ENCODE measurements at regions not wholly inside any gene's neighbourhood (a gene's known extent, or its start where the extent isn't known, plus 50 kb on each side); places are given as distances from the start of the nearest gene placed in this dataset.

GRCh38 chr2:23021311-23022120, 363.5 kb upstream of the KLHL29 start:
- DNase-seq (ENCODE audit: extremely low read depth, low read depth) = no peak
- no peak for TF ChIP-seq CTCF (IDR thresholded peaks at IDR 0.05; ENCODE audit: low read depth, low read length)

GRCh38 chr2:23023722-23024121, 361.3 kb upstream of the KLHL29 start:
- TF ChIP-seq CTCF (IDR thresholded peaks at IDR 0.05; ENCODE audit: low read depth, low read length) = no peak
- DNase-seq (ENCODE audit: extremely low read depth, low read depth) = no peak

- DNase-seq (ENCODE audit: extremely low read depth, low read depth) = no peak
- TF ChIP-seq CTCF (IDR thresholded peaks at IDR 0.05; ENCODE audit: low read depth, low read length) = no peak
These were observed 358.3 kb upstream of the KLHL29 start for GRCh38 chr2:23026671-23027070.

GRCh38 chr2:23027396-23027795, 357.6 kb upstream of the KLHL29 start:
- DNase-seq (ENCODE audit: extremely low read depth, low read depth) = no peak
- no peak for TF ChIP-seq CTCF (IDR thresholded peaks at IDR 0.05; ENCODE audit: low read depth, low read length)

GRCh38 chr2:23028106-23028505, 356.9 kb upstream of the KLHL29 start:
- DNase-seq (ENCODE audit: extremely low read depth, low read depth) = no peak
- TF ChIP-seq CTCF (IDR thresholded peaks at IDR 0.05; ENCODE audit: low read depth, low read length) = no peak

GRCh38 chr2:23029111-23029510, 355.9 kb upstream of the KLHL29 start:
- no peak for TF ChIP-seq CTCF (IDR thresholded peaks at IDR 0.05; ENCODE audit: low read depth, low read length)
- no peak for DNase-seq (ENCODE audit: extremely low read depth, low read depth)

- no peak for TF ChIP-seq CTCF (IDR thresholded peaks at IDR 0.05; ENCODE audit: low read depth, low read length)
- DNase-seq (ENCODE audit: extremely low read depth, low read depth) = no peak
These were observed 355.0 kb upstream of the KLHL29 start for GRCh38 chr2:23029951-23030350.
